GM12891 (cell line): ENCODE measurements at regions not wholly inside any gene's neighbourhood (a gene's known extent, or its start where the extent isn't known, plus 50 kb on each side); places are given as distances from the start of the nearest gene placed in this dataset.
"Not testable (repeated sequence)": the region's sequence is repeated elsewhere in the genome, so short reads cannot be mapped to it uniquely, and the experiment has no call there.

Source experiments
- POLR2A ChIP-seq: IDR thresholded peaks from 2 replicates; pipeline ENCODE4 v1.6.1; 2011; ENCODE audit warnings: low read depth, low read length, control low read depth
- POLR2AphosphoS5 ChIP-seq: IDR thresholded peaks from 2 replicates; pipeline ENCODE4 v1.6.1; 2011; ENCODE audit warnings: low read depth, low read length, control low read depth
- POU2F2 ChIP-seq: IDR thresholded peaks from 2 replicates; pipeline ENCODE4 v1.6.1; 2011; ENCODE audit warnings: low read depth, mild to moderate bottlenecking, control low read depth, low read length, moderate library complexity
- SPI1 ChIP-seq: IDR thresholded peaks from 2 replicates; pipeline ENCODE4 v1.6.1; 2011; ENCODE audit warnings: low read depth, low read length, control low read depth
- TAF1 ChIP-seq: IDR thresholded peaks from 2 replicates; pipeline ENCODE4 v1.6.1; 2011; ENCODE audit warnings: low read depth, low read length, control low read depth

DNA sequence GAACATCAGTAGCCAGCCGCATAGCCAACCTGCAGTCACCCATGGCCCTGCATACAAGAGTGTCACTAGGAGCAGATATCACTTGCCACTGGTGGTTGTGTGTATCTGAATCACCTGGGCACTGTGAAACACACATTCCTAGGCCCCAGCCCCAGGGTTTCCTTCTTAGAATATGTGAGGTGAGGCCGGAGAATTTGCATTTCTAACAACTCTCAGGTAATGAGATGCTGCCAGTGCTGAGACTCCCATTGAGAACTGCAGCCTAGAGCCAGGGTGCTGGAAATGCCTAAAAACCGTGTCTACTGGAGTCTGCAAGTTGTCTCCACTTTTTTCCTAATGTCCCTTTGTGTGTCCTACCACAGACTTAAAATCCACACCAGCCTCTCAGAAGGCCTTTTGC, 232.0 kb upstream of the PLGLB2 start:
- TF ChIP-seq POLR2A, POLR2AphosphoS5, SPI1, POU2F2, TAF1: not testable (repeated sequence)
